H1 (cell line): ENCODE measurements at regions not wholly inside any gene's neighbourhood (a gene's known extent, or its start where the extent isn't known, plus 50 kb on each side); places are given as distances from the start of the nearest gene placed in this dataset.

Experiments
- CTCF ChIA-PET: fragments of 300-600 bp; sonication (Branson Sonifier 250); formaldehyde crosslinking; loops from one replicate; lab custom pipeline; 2021; ENCODE audit not compliant: partially characterized antibody; lab: Charles Lee
- POLR2A ChIA-PET: fragments of 300-600 bp; sonication (Branson Sonifier 250); formaldehyde crosslinking; loops from one replicate; lab custom pipeline; 2021; ENCODE audit warnings: inconsistent platforms; ENCODE audit not compliant: partially characterized antibody; lab: Charles Lee
- DNase-seq, 2 experiments: peaks; one replicate each; pipeline versions ENCODE4 v3.0.0 to v3.0.0-alpha.2; 2010 to 2022; ENCODE audit warnings: low spot score in 2 of 2, low read depth in 1 of 2, mixed read lengths in 1 of 2
- FAIRE-seq: peaks from 2 replicates; lab custom pipeline; 2011; peaks lifted over from hg19 to GRCh38; lab: Jason Lieb, UNC
- H2AFZ ChIP-seq: 2 replicates; pipeline ENCODE4 v1.8.1; 2012; ENCODE audit warnings: low read length, inconsistent platforms
- H2AK5ac ChIP-seq: 2 replicates; pipeline ENCODE4 v1.6.1; 2013; ENCODE audit warnings: low read depth, low read length
- H2BK120ac ChIP-seq: replicated peaks from 2 replicates; pipeline ENCODE3; 2013; ENCODE audit warnings: low read depth, low read length, inconsistent platforms
- H2BK12ac ChIP-seq: 2 replicates; pipeline ENCODE4 v1.6.1; 2013; ENCODE audit warnings: low read depth, low read length
- H2BK15ac ChIP-seq: 2 replicates; pipeline ENCODE4 v1.6.1; 2013; ENCODE audit warnings: low read length
- H2BK20ac ChIP-seq: 2 replicates; pipeline ENCODE4 v1.6.1; 2013; ENCODE audit warnings: low read length
- H2BK5ac ChIP-seq: 2 replicates; pipeline ENCODE4 v1.6.1; 2013; ENCODE audit warnings: low read depth, low read length
- H3K14ac ChIP-seq: 2 replicates; pipeline ENCODE4 v1.6.1; 2013; ENCODE audit warnings: inconsistent platforms; ENCODE audit not compliant: insufficient read length
- H3K18ac ChIP-seq: 2 replicates; pipeline ENCODE4 v1.6.1; 2013; ENCODE audit warnings: low read length; ENCODE audit errors: extremely low read depth
- H3K23ac ChIP-seq: 2 replicates; pipeline ENCODE4 v1.6.1; 2013; ENCODE audit warnings: inconsistent platforms; ENCODE audit not compliant: insufficient read length
- H3K23me2 ChIP-seq: 2 replicates; pipeline ENCODE4 v1.6.1; 2013; ENCODE audit warnings: low read depth, low read length
- H3K27ac ChIP-seq: 2 replicates; pipeline ENCODE4 v1.6.1; 2011; ENCODE audit warnings: low read depth, low read length, inconsistent platforms
- H3K27me3 ChIP-seq, 4 experiments: replicated peaks in 1 of 4; 1 replicate in 1 of 4; 2 replicates in 3 of 4; pipeline versions ENCODE4 v1.6.1 to v1.8.1; 2011 to 2013; ENCODE audit warnings: low read length in 3 of 4, mild to moderate bottlenecking in 3 of 4, inconsistent platforms in 2 of 4, mixed read lengths in 2 of 4, moderate library complexity in 1 of 4; ENCODE audit not compliant: control insufficient read depth in 3 of 4, insufficient read depth in 3 of 4; ENCODE audit errors: extremely low read depth in 1 of 4
- H3K36me3 ChIP-seq, 4 experiments: 2 replicates each; pipeline versions ENCODE4 v1.6.1 to v1.8.1; 2011 to 2013; ENCODE audit warnings: mild to moderate bottlenecking in 4 of 4, low read length in 3 of 4, moderate library complexity in 2 of 4, control low read depth in 1 of 4, inconsistent platforms in 1 of 4; ENCODE audit not compliant: insufficient read depth in 4 of 4, control insufficient read depth in 2 of 4
- H3K4ac ChIP-seq: replicated peaks from 2 replicates; pipeline ENCODE3; 2013; ENCODE audit warnings: low read length, low read depth, mixed read lengths, inconsistent platforms; ENCODE audit not compliant: insufficient read length
- H3K4me1 ChIP-seq, 4 experiments: replicated peaks in 1 of 4; 1 replicate in 1 of 4; 2 replicates in 3 of 4; pipeline versions ENCODE4 v1.6.1 to v1.8.1; 2011 to 2013; ENCODE audit warnings: low read length in 3 of 4, inconsistent platforms in 2 of 4, mixed read lengths in 1 of 4; ENCODE audit not compliant: insufficient read depth in 4 of 4, control insufficient read depth in 3 of 4
- H3K4me2 ChIP-seq, 2 experiments: 2 replicates each; pipeline versions ENCODE4 v1.6.1 to v1.8.1; 2011 to 2013; ENCODE audit warnings: low read depth in 2 of 2, low read length in 2 of 2, control low read depth in 1 of 2, inconsistent platforms in 1 of 2, mild to moderate bottlenecking in 1 of 2; ENCODE audit not compliant: insufficient read depth in 1 of 2
- H3K4me3 ChIP-seq, 4 experiments: fragments of 200-600, 300-600 bp in 1 of 4; sonication (generic), shearing (Covaris generic), sonication (Bioruptor Twin) in 1 of 4; 2 replicates each; pipeline versions ENCODE4 v1.5.1 to v1.8.1; 2011 to 2016; ENCODE audit warnings: low read length in 4 of 4, low read depth in 3 of 4, control low read depth in 2 of 4, inconsistent platforms in 2 of 4, mild to moderate bottlenecking in 2 of 4, mixed read lengths in 1 of 4, moderate library complexity in 1 of 4; ENCODE audit not compliant: insufficient read depth in 2 of 4; ENCODE audit errors: extremely low read depth in 1 of 4
- H3K56ac ChIP-seq: replicated peaks from 2 replicates; pipeline ENCODE3; 2013; ENCODE audit warnings: low read depth, mild to moderate bottlenecking, mixed read lengths, low read length, inconsistent platforms; ENCODE audit not compliant: insufficient read length
- H3K79me1 ChIP-seq: 2 replicates; pipeline ENCODE4 v1.6.1; 2013; ENCODE audit warnings: low read depth, low read length, control low read depth
- H3K79me2 ChIP-seq, 2 experiments: 2 replicates each; pipeline versions ENCODE4 v1.6.1 to v1.8.1; 2012 to 2013; ENCODE audit warnings: low read length in 2 of 2, mild to moderate bottlenecking in 2 of 2, inconsistent platforms in 1 of 2; ENCODE audit not compliant: insufficient read depth in 2 of 2, control insufficient read depth in 1 of 2
- H3K9ac ChIP-seq, 4 experiments: replicated peaks in 1 of 4; 1 replicate in 1 of 4; 2 replicates in 3 of 4; pipeline versions ENCODE4 v1.6.1 to v1.8.1; 2011 to 2013; ENCODE audit warnings: low read depth in 3 of 4, low read length in 3 of 4, control low read depth in 2 of 4, mild to moderate bottlenecking in 2 of 4, moderate library complexity in 2 of 4, inconsistent platforms in 1 of 4; ENCODE audit errors: extremely low read depth in 1 of 4
- H3K9me3 ChIP-seq, 2 experiments: 2 replicates each; pipeline versions ENCODE4 v1.6.1 to v1.8.1; 2012 to 2013; ENCODE audit warnings: mild to moderate bottlenecking in 2 of 2, moderate library complexity in 2 of 2, control low read depth in 1 of 2, inconsistent platforms in 1 of 2, low read depth in 1 of 2, low read length in 1 of 2, mixed read lengths in 1 of 2; ENCODE audit not compliant: insufficient read depth in 2 of 2
- H4K20me1 ChIP-seq, 2 experiments: replicated peaks in 1 of 2; 2 replicates each; pipeline versions ENCODE3 to v1.8.1; 2011 to 2013; ENCODE audit warnings: inconsistent platforms in 2 of 2, low read length in 2 of 2, mild to moderate bottlenecking in 1 of 2; ENCODE audit not compliant: insufficient read depth in 2 of 2, control insufficient read depth in 1 of 2
- H4K5ac ChIP-seq: 2 replicates; pipeline ENCODE4 v1.6.1; 2013; ENCODE audit warnings: low read length, low read depth, mixed read lengths, inconsistent platforms; ENCODE audit not compliant: insufficient read length
- H4K8ac ChIP-seq: 2 replicates; pipeline ENCODE4 v1.8.0; 2013; ENCODE audit warnings: mild to moderate bottlenecking, moderate library complexity, low read length, inconsistent platforms; ENCODE audit not compliant: insufficient read depth; ENCODE audit errors: extremely low read depth
- H4K91ac ChIP-seq: replicated peaks from 2 replicates; pipeline ENCODE3; 2013; ENCODE audit warnings: low read length, mixed read lengths, inconsistent platforms; ENCODE audit not compliant: insufficient read length
- ATF3 ChIP-seq: IDR thresholded peaks from 2 replicates; pipeline ENCODE4 v1.6.1; 2011; ENCODE audit warnings: low read depth, mild to moderate bottlenecking, low read length; ENCODE audit not compliant: insufficient read depth
- BACH1 ChIP-seq: IDR thresholded peaks from 2 replicates; pipeline ENCODE4 v1.6.1; 2012; ENCODE audit warnings: low read length, improper control_type of control experiment
- CBX5 ChIP-seq: fragments of 300-800, 300-1000 bp; sonication (generic); IDR thresholded peaks from 2 replicates; pipeline ENCODE4 v1.7.1; 2016; ENCODE audit warnings: antibody characterized with exemption, low read length, low read depth
- CEBPB ChIP-seq: IDR thresholded peaks from 2 replicates; pipeline ENCODE4 v1.6.1; 2012; ENCODE audit warnings: low read depth, low read length
- EGR1 ChIP-seq: IDR thresholded peaks from 2 replicates; pipeline ENCODE4 v1.6.1; 2011; ENCODE audit warnings: low read depth, low read length, borderline replicate concordance
- KDM1A ChIP-seq: fragments of 200-600, 300-600 bp; sonication (generic); IDR thresholded peaks from 2 replicates; pipeline ENCODE4 v1.7.1; 2016; ENCODE audit warnings: mild to moderate bottlenecking, low read length, borderline replicate concordance
- MAFK ChIP-seq: IDR thresholded peaks from 2 replicates; pipeline ENCODE4 v1.6.1; 2012; ENCODE audit warnings: low read depth, mild to moderate bottlenecking, improper control_type of control experiment, low read length
- NANOG ChIP-seq: IDR thresholded peaks from 2 replicates; pipeline ENCODE4 v1.6.1; 2011; ENCODE audit warnings: low read length, low read depth, mild to moderate bottlenecking, inconsistent platforms; ENCODE audit not compliant: insufficient read depth, poor library complexity, severe bottlenecking
- NRF1 ChIP-seq: IDR thresholded peaks from 2 replicates; pipeline ENCODE4 v1.6.1; 2011; ENCODE audit warnings: mild to moderate bottlenecking, low read depth, low read length, improper control_type of control experiment
- PHF8 ChIP-seq: fragments of 200-600 bp; sonication (generic); conservative IDR thresholded peaks from 2 replicates; pipeline ENCODE4 v1.7.1; 2012; ENCODE audit warnings: low read depth, mild to moderate bottlenecking, inconsistent platforms, low read length, moderate library complexity
- SP1 ChIP-seq: IDR thresholded peaks from 2 replicates; pipeline ENCODE4 v1.6.1; 2011; ENCODE audit warnings: low read depth, low read length
- SP2 ChIP-seq: IDR thresholded peaks from 2 replicates; pipeline ENCODE4 v1.6.1; 2012; ENCODE audit warnings: mild to moderate bottlenecking, low read length, inconsistent platforms
- SRF ChIP-seq: IDR thresholded peaks from 2 replicates; pipeline ENCODE4 v1.6.1; 2011; ENCODE audit warnings: mild to moderate bottlenecking, low read depth, low read length, moderate library complexity
- TCF12 ChIP-seq: IDR thresholded peaks from 2 replicates; pipeline ENCODE4 v1.6.1; 2011; ENCODE audit warnings: low read depth, mild to moderate bottlenecking, low read length
- WGBS, 2 experiments: shearing (Covaris generic) in 1 of 2; methylation state at CpG; one replicate each; pipeline versions ENCODE4 v1.1.6 to v1.1.7; 2013 to 2015; ENCODE audit warnings: low lambda C conversion rate in 2 of 2, mixed read lengths in 2 of 2, inconsistent platforms in 1 of 2, low coverage in 1 of 2, missing lambda C conversion rate in 1 of 2; ENCODE audit not compliant: insufficient replicate concordance in 2 of 2, insufficient coverage in 1 of 2, insufficient read length in 1 of 2; ENCODE audit errors: extremely low coverage in 1 of 2, missing lambda C conversion rate in 1 of 2; 5-methylcytosine and 5-hydroxymethylcytosine counted together

GRCh38 chr12:116360579-116361413 is 83.3 kb upstream of the MED13L start:
- H4K8ac ChIP-seq: no peak overlapping the region
- 85% methylated on average over 6 of the region's 6 CpGs; no CpG with 5 or more reads in 1 of the 2 experiments for WGBS, 2 experiments
- TF ChIP-seq CEBPB (no peak), SRF (no peak), ATF3 (no peak), TCF12 (no peak), NANOG (no peak), NRF1 (no peak), PHF8 (no peak), KDM1A (no peak), BACH1 (no peak), SP1 (no peak), SP2 (no peak), EGR1 (no peak), CBX5 (no peak), MAFK (no peak)

More at GRCh38 chr12:116360579-116361413, 83.3 kb upstream of the MED13L start:
- no peak overlapping the region for H2BK15ac ChIP-seq
- H3K18ac ChIP-seq: no peak overlapping the region
- CTCF ChIA-PET: no interaction called here
- H3K4ac ChIP-seq: no peak overlapping the region
- H3K4me2 ChIP-seq: no peak overlapping the region
- no peak overlapping the region for H2AK5ac ChIP-seq
- no peak overlapping the region for H3K23ac ChIP-seq
- POLR2A ChIA-PET: interaction anchor here (1.1 to 1.7 kb wide), 2 partner anchors 9 to 152 kb away, joined by 4 to 5 read pairs; no protein-coding TSS in a partner anchor
- H3K9ac ChIP-seq: no peak overlapping the region
- DNase-seq (no peak), FAIRE-seq (no peak)
- H3K23me2 ChIP-seq: no peaks in the 10 kb centered on the region; the same call in 1 of the 2 replicates
- H3K56ac ChIP-seq: no peak overlapping the region
- H2BK5ac ChIP-seq: no peak overlapping the region
- no peaks in the 10 kb centered on the region for H3K36me3 ChIP-seq
- no peaks in the 10 kb centered on the region for H3K9me3 ChIP-seq
- no peak overlapping the region for H2BK120ac ChIP-seq
- no peak overlapping the region for H4K91ac ChIP-seq
- H3K79me1 ChIP-seq: no peaks in the 10 kb centered on the region
- no peak overlapping the region for H2AFZ ChIP-seq
- H3K27me3 ChIP-seq: no peaks in the 10 kb centered on the region
- H3K4me3 ChIP-seq: no peak overlapping the region
- no peaks in the 10 kb centered on the region for H3K79me2 ChIP-seq
- no peak overlapping the region for H3K27ac ChIP-seq
- no peak overlapping the region for H2BK12ac ChIP-seq
- no peak overlapping the region for H2BK20ac ChIP-seq
- H4K20me1 ChIP-seq: no peaks in the 10 kb centered on the region
- H3K4me1 ChIP-seq: peaks cover 2 to 12% (median 6%) of the 10 kb centered on the region in 4 experiments; a peak in 4 of 7 replicates
- no peak overlapping the region for H4K5ac ChIP-seq
- no peak overlapping the region for H3K14ac ChIP-seq
